HFFc6 (cell line): ENCODE measurements at regions not wholly inside any gene's neighbourhood (a gene's known extent, or its start where the extent isn't known, plus 50 kb on each side); places are given as distances from the start of the nearest gene placed in this dataset.

Experiments
- DNase-seq: peaks from one replicate; pipeline ENCODE4 v3.0.0-alpha.2; 2018
- H3K27ac Mint-ChIP-seq: 2 replicates; pipeline ENCODE4 v1.8.0; 2020; ENCODE audit warnings: mild to moderate bottlenecking, mixed read lengths
- H3K27me3 Mint-ChIP-seq: 2 replicates; pipeline ENCODE4 v1.8.0; 2021; ENCODE audit warnings: mild to moderate bottlenecking, moderate library complexity, mixed read lengths; ENCODE audit not compliant: insufficient read depth
- H3K36me3 Mint-ChIP-seq: 2 replicates; pipeline ENCODE4 v1.8.0; 2021; ENCODE audit warnings: low read depth, mixed read lengths
- H3K4me1 Mint-ChIP-seq: 2 replicates; pipeline ENCODE4 v1.8.0; 2020; ENCODE audit warnings: low read depth, mixed read lengths
- H3K4me3 Mint-ChIP-seq: 2 replicates; pipeline ENCODE4 v1.8.0; 2020; ENCODE audit warnings: mild to moderate bottlenecking, moderate library complexity, mixed read lengths
- H3K9me3 Mint-ChIP-seq: 2 replicates; pipeline ENCODE4 v1.8.0; 2020; ENCODE audit warnings: mild to moderate bottlenecking, mixed read lengths
- TF ChIP-seq, protein P1 (sequence below): fragments of 200-600 bp; sonication (generic); IDR thresholded peaks from 2 replicates; pipeline ENCODE4 v1.5.0; 2021; ENCODE audit warnings: antibody characterized with exemption, mild to moderate bottlenecking

DNA sequence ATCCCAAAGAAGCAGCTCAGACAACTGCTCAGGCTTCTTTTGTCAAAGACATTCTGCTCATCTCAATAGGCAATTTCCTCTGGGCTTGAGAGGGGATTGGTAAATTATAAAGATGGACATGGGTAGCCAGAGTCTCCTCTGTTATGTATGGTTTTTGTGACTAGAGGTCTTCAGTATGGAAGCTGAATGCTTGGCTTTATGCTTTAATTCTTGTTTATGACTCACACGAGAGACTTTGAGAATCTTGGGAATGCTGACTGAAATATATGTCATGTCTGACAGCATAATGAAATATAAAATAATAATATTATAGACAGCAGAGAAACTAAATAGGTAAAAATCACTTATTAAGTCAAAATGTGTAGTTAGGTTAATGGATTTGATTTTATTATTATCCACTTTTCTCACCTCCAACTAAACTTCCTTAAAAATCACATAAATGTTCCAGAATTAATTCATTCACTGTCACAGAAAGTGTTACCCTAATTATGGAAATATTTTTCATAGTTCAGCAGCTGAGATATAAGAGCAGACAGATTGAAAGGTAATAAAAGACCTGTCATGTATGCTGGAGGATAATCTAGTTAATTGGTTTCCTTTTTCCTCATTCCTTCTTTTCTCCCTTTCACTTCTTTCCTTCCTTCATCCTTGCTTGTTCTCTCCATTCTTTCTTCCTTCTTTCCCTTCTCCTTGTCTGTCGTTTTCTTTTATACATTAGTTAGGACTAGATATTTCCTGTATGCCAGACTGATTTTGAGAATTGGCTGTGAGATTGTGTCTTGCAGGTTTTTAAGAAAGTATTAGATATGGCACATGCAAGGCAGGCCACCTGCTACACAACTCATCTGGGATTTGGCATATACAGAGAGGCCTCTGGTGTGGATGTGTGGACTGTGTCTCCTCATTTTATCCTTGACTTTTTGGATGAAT is 1866.1 kb upstream of the NUDT12 start:
- Mint-ChIP-seq H3K9me3 (peaks cover 48% of the 10 kb centered on the region), H3K27me3 (no peaks in the 10 kb centered on the region; the same call in 1 of the 2 replicates), H3K36me3 (no peaks in the 10 kb centered on the region; the same call in 1 of the 2 replicates), H3K27ac (no peak overlapping the region), H3K4me1 (no peaks in the 10 kb centered on the region), H3K4me3 (no peak overlapping the region)
- DNase-seq, result no peak
- TF ChIP-seq, protein P1, sequence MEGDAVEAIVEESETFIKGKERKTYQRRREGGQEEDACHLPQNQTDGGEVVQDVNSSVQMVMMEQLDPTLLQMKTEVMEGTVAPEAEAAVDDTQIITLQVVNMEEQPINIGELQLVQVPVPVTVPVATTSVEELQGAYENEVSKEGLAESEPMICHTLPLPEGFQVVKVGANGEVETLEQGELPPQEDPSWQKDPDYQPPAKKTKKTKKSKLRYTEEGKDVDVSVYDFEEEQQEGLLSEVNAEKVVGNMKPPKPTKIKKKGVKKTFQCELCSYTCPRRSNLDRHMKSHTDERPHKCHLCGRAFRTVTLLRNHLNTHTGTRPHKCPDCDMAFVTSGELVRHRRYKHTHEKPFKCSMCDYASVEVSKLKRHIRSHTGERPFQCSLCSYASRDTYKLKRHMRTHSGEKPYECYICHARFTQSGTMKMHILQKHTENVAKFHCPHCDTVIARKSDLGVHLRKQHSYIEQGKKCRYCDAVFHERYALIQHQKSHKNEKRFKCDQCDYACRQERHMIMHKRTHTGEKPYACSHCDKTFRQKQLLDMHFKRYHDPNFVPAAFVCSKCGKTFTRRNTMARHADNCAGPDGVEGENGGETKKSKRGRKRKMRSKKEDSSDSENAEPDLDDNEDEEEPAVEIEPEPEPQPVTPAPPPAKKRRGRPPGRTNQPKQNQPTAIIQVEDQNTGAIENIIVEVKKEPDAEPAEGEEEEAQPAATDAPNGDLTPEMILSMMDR, result no peak

DNA sequence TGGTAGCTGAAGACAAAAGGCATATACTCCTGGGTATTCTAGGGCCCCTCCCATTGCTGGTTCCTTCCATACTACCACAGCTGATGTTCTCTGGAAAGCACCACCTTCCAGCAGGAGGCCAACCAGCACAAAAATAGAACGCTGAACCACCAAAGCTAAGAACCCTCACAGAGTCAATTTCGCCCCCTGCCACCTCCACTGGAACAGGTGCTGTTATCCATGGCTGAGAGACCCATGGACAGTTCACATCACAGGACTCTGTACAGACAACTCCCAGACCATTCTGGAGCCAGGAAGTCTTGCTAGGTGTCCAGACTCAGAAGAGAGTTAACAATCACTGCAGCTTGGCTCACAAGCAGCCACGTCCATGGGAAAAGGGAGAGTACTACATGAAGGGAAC is 1851.5 kb upstream of the NUDT12 start:
- no peaks in the 10 kb centered on the region; the same call in 1 of the 2 replicates for H3K27me3 Mint-ChIP-seq
- no peaks in the 10 kb centered on the region for H3K4me1 Mint-ChIP-seq
- TF ChIP-seq, protein P1, result no peak
- H3K4me3 Mint-ChIP-seq, result no peak overlapping the region
- peaks cover 60% of the 10 kb centered on the region for H3K9me3 Mint-ChIP-seq
- DNase-seq, result no peak
- no peak overlapping the region for H3K27ac Mint-ChIP-seq
- no peaks in the 10 kb centered on the region; the same call in 1 of the 2 replicates for H3K36me3 Mint-ChIP-seq

DNA sequence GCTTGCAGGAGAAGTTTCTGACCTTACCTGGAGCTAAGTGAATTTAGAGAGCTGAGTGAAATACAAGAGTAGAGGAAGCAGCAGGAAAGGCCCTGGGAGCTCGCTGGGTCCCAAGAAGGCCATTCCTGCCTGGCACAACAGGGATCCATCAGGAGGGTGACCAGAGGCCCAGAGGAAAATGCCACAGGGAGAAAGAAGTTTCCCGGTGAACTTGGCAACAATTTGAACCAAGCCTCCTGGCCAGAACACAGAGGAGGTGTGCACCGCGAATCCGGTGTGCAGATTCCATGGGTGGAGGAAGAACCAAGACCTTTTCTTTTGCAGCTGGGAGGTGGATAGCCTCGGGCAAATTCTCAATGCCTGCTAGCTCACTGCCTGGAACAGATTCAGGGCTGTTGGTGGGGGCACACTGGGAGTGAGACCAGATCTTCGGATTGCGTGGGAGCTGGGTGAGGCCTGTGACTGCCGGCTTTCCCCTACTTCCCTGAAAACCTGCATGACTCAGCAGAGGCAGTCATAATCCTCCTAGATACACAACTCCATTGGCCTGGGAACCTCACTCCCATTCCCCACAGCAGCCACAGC is 1850.9 kb upstream of the NUDT12 start:
- no peak overlapping the region for H3K4me3 Mint-ChIP-seq
- TF ChIP-seq, protein P1, result no peak
- no peaks in the 10 kb centered on the region; the same call in 1 of the 2 replicates for H3K36me3 Mint-ChIP-seq
- no peak overlapping the region for H3K27ac Mint-ChIP-seq
- H3K4me1 Mint-ChIP-seq, result no peaks in the 10 kb centered on the region
- H3K27me3 Mint-ChIP-seq, result no peaks in the 10 kb centered on the region; the same call in 1 of the 2 replicates
- DNase-seq, result no peak
- peaks cover 58% of the 10 kb centered on the region for H3K9me3 Mint-ChIP-seq

DNA sequence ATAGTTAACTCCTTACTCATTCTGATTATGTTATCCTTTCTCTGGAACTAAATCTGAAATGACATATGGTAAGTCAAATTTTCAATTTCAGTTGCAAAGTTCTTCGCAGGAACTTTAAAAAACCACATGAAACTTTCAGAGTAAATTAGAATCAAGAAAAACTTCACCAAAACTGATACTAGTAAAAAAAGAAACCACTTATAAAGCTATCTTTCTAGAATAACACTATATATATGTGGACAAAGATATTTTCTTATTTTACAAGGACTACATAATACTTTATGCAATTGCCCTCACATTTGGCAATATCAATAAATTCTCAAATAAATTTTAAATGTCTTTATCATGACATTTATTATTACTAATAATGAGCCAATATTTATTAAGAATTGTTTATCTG is 1847.1 kb upstream of the NUDT12 start:
- no peak overlapping the region for H3K4me3 Mint-ChIP-seq

DNA sequence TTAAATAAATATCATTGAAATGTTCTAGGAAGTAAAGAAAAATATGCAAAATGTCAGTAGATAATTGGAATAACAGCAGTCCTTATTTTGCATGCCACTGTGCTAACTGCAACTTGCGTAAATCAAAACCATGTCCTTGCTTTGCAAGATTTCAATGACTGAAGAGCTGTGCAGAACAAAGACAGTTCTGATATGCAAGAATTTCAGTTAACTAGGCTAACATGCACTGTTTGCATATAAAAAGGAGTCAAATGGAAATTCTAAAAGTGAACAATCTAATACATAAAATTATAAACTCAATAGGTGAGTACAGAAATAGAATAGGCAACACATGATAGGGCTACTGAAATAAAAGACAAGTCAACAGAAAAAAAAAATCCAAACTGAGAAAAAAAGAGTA is 1844.6 kb upstream of the NUDT12 start:
- TF ChIP-seq, protein P1, result no peak
- H3K9me3 Mint-ChIP-seq, result peaks cover 28% of the 10 kb centered on the region; the same call in 1 of the 2 replicates
- H3K4me3 Mint-ChIP-seq, result no peak overlapping the region
- H3K4me1 Mint-ChIP-seq, result no peaks in the 10 kb centered on the region
- H3K27ac Mint-ChIP-seq, result no peak overlapping the region
- no peak for DNase-seq
- H3K36me3 Mint-ChIP-seq, result no peaks in the 10 kb centered on the region; the same call in 1 of the 2 replicates
- H3K27me3 Mint-ChIP-seq, result no peaks in the 10 kb centered on the region

More for the DNA sequence above, 1847.1 kb upstream of the NUDT12 start:
- no peak for DNase-seq
- H3K27me3 Mint-ChIP-seq, result no peaks in the 10 kb centered on the region; the same call in 1 of the 2 replicates
- H3K36me3 Mint-ChIP-seq, result no peaks in the 10 kb centered on the region; the same call in 1 of the 2 replicates
- H3K27ac Mint-ChIP-seq, result no peak overlapping the region
- H3K9me3 Mint-ChIP-seq, result peaks cover 36% of the 10 kb centered on the region
- no peaks in the 10 kb centered on the region for H3K4me1 Mint-ChIP-seq
- TF ChIP-seq, protein P1, result no peak
